GM08714 (cell line): ENCODE measurements at regions not wholly inside any gene's neighbourhood (a gene's known extent, or its start where the extent isn't known, plus 50 kb on each side); places are given as distances from the start of the nearest gene placed in this dataset.

Source experiments
- H3K4me3 ChIP-seq: fragments of 200-500 bp; sonication (Bioruptor generic); 2 replicates; pipeline ENCODE4 v1.5.1; 2014; ENCODE audit warnings: mild to moderate bottlenecking, low read length, inconsistent platforms
- ZNF274 ChIP-seq: IDR thresholded peaks from 2 replicates; pipeline ENCODE4 v1.6.1; 2012; ENCODE audit warnings: mild to moderate bottlenecking, low read depth, low read length

GRCh38 chr2:157152362-157152761 lies 105.1 kb upstream of the GALNT5 start:
- H3K4me3 ChIP-seq, result no peak overlapping the region
- TF ChIP-seq ZNF274, result no peak

GRCh38 chr2:157155992-157156391 lies 101.5 kb upstream of the GALNT5 start:
- TF ChIP-seq ZNF274, result no peak
- H3K4me3 ChIP-seq, result no peak overlapping the region

GRCh38 chr2:157158111-157158510 lies 99.4 kb upstream of the GALNT5 start:
- no peak overlapping the region for H3K4me3 ChIP-seq
- TF ChIP-seq ZNF274, result no peak

- no peak for TF ChIP-seq ZNF274
- H3K4me3 ChIP-seq, result no peak overlapping the region
Observed at GRCh38 chr2:157159221-157159934, 98.1 kb upstream of the GALNT5 start.

- no peak overlapping the region for H3K4me3 ChIP-seq
- no peak for TF ChIP-seq ZNF274
Observed at GRCh38 chr2:157160111-157160510, 97.4 kb upstream of the GALNT5 start.

GRCh38 chr2:157164370-157164769 lies 93.1 kb upstream of the GALNT5 start:
- no peak overlapping the region for H3K4me3 ChIP-seq
- no peak for TF ChIP-seq ZNF274

GRCh38 chr2:157164891-157165290 lies 92.6 kb upstream of the GALNT5 start:
- TF ChIP-seq ZNF274, result no peak

GRCh38 chr2:157168501-157168900 lies 89.0 kb upstream of the GALNT5 start:
- TF ChIP-seq ZNF274, result no peak
- no peak overlapping the region for H3K4me3 ChIP-seq

More at GRCh38 chr2:157164891-157165290, 92.6 kb upstream of the GALNT5 start:
- H3K4me3 ChIP-seq, result no peak overlapping the region

- no peak overlapping the region for H3K4me3 ChIP-seq
- no peak for TF ChIP-seq ZNF274
Observed at GRCh38 chr2:157169889-157170288, 87.6 kb upstream of the GALNT5 start.

GRCh38 chr2:157170299-157170698 lies 87.2 kb upstream of the GALNT5 start:
- TF ChIP-seq ZNF274, result no peak
- H3K4me3 ChIP-seq, result no peak overlapping the region

GRCh38 chr2:157172239-157172638 lies 85.3 kb upstream of the GALNT5 start:
- no peak overlapping the region for H3K4me3 ChIP-seq
- TF ChIP-seq ZNF274, result no peak

GRCh38 chr2:157172866-157173578 lies 84.5 kb upstream of the GALNT5 start:
- no peak for TF ChIP-seq ZNF274
- no peak overlapping the region for H3K4me3 ChIP-seq

GRCh38 chr2:157173740-157174184 lies 83.7 kb upstream of the GALNT5 start:
- TF ChIP-seq ZNF274, result no peak
- no peak overlapping the region for H3K4me3 ChIP-seq

- no peak overlapping the region for H3K4me3 ChIP-seq
- no peak for TF ChIP-seq ZNF274
Observed at GRCh38 chr2:157174321-157174720, 83.2 kb upstream of the GALNT5 start.

- H3K4me3 ChIP-seq, result no peak overlapping the region
- TF ChIP-seq ZNF274, result no peak
Observed at GRCh38 chr2:157176602-157177001, 80.9 kb upstream of the GALNT5 start.
